SHP77 (cell line): ENCODE measurements at regions not wholly inside any gene's neighbourhood (a gene's known extent, or its start where the extent isn't known, plus 50 kb on each side); places are given as distances from the start of the nearest gene placed in this dataset.
"Not testable (repeated sequence)": the region's sequence is repeated elsewhere in the genome, so short reads cannot be mapped to it uniquely, and the experiment has no call there.

Experiments used
- DNase-seq, 2 experiments: peaks; one replicate each; lab custom pipeline; 2025; lab: John Stamatoyannopoulos, UW

GRCh38 chr22:46040471-46041465 is 63.8 kb upstream of the WNT7B start:
- DNase-seq: peak; percentile 71 to 76

DNA sequence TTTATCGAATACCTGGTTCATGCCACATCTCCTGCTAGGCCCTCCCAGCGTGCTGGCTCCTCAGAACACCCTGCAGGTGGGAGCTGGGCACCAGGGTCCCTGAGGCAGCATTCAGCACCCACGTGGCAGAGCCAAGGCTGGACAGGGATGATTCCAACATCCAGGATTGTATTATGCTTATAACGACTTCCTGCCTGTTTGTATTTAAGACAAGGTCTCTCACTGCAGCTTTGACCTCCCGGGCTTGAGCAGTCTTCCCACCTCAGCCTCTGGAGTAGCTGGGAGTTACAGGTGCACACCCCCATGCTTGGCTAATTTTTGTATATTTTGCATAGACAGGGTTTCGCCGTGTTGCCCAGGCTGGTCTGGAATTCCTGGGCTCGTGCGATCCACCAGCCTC is 64.7 kb upstream of the WNT7B start:
- DNase-seq: peak; percentile 56 to 68

DNA sequence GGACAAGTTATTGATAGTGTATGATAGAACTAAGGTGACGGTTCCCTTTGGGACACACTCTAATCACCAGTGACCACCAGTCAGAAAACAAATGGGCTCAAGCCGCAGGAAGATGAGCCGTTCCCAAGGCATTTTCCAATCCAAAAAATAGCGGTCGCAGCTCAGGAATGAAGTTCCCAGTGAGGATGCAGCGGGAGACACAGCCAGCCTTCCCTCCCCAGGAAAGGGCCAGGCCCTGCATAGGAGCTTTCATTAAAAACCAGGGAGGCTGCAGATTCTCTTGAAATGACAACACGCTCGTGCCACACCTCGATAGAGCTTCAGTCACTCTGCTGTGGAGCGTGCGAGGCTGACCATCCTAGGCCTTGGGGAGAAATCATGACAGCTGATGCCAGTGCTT is 65.8 kb upstream of the WNT7B start:
- DNase-seq: peak; percentile 50 to 57

DNA sequence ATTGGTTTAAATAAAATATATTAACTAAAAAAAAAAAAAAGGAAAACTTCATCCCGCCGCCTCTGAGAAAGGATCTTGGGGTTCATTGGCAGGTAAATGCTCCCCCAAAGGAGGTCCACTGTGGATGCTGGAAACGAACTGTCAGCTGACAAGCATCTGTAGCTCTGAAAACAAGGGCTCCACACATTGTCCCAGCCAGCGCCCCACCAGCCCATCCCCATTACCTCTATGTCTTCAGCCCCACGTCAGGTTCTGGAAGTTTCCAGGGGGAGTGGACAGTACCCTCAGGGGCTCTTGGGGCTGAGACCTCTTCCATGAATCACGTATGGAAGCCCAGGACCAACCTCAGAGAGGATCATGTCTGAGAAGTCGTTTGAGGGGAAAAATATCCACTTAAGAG is 66.4 kb upstream of the WNT7B start:
- DNase-seq: no peak

DNA sequence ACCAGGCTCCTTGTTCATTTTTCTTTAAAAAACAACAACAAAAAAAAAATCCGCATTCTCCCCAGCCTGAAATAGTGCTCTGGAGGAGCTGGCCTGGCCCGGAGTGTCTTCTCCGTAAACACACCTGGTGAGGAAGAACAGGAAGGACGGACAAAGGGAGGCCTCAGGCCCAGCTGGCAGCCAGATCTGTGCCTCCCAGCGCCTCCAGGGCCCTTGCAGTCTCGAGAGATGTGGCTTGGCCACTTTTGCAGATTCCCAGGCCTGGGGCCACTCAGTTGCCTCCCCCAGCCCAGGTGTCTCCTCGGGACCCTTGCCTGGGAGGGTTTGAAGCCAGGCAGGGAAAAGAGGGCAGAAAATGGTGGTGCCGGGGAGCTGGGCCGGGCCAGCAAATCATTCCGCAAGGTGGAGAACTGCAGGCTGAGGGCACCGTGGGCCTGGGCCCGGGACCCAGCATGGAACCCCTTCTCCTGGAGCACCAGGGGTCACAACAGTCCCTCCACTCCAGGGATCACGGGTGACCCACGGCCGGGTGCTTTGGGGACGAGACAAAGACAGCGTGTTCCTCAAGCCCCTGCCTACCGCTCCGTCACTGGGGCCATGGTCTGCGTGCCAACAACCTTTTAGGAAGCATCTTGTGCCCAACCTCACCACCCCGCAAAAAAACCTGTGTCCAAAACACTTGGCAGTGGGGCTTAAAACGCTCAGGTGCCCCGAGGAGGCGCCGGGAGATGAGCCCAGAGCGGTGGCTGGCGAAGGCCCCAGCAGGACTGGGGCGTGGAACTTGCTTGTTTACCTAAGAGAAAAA is 67.1 kb upstream of the WNT7B start:
- peak; percentile 89 to 94 for DNase-seq

DNA sequence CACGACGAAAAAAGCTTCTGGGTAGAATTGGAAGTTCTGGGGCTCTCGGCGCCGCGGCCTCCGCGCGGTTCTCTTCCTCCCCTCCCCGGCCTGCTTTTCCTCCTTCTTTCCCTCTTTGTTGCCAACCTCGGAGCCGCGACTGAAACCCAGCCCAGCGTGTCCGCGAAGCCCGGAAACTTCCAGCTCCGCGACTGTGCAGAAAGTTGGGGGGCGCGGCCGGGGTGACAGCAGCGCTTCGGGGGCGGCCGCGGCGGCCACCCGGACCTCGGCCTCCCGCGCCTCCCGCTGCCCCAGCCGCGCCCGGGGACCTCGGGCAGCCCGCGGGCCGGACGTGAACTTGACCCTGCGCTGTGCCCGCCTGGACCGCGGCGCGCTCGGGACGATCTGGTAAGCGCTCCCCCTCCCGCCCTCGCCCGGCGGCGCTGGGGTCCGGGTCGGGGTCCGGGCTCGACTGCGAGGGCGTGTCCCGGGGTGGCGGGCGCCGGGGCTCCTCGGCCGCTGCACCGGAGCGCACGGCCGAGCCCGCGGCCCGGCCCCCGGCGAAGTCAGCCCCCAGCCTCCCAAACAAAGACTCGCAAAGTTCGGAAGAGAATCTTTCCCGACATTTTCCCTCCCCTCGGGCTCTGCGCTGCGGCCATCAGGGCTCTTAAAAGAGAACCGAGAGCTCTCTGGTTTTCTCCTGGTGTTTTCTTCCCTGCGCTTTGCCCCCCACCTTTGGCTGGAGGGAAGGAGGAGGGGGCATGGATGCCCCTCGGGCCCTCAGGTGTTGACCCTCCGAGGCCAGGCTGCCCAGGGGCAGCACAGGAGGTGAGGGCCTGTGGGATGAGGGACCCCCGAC is 67.9 kb upstream of the WNT7B start:
- DNase-seq: no peak

GRCh38 chr22:46045459-46046298 is 68.7 kb upstream of the WNT7B start:
- DNase-seq: no peak

DNA sequence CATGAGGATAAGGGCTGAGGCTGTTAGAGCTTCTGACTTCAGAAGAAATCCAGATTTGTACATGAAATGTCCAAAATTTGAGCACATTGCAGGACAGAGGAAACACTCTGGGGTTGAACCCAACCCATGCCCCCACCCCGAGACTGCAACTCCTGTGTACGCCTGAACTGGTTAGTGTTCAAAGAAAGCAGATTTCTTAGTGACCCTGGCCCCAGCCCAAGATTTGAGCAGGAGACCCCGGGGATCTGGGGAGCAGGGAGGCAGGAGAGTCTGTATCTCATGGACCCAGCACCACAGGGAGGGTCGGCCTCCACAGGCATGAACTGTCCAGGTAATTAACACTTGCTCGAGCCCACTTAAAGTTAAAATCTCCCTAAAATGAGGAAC is 69.3 kb upstream of the WNT7B start:
- DNase-seq: no peak

DNA sequence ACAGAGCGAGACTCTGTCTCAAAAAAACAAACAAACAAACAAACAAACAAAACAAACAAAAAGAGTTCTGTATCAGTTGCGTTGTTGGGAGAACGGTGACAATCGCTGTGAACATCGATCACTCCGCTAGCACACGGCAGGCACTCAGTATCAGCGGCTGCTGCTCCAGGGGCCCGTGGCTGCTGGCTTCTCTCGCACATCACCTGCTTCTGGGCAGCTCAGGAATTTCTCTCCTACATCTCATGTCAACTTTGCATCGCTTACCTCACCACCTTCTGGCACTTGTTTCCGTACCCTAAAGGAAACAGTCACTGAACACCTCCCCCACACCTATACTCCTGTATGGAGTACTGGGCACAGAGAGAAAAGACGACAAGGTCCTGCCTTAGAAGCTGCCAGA is 70.3 kb upstream of the WNT7B start:
- no peak for DNase-seq

DNA sequence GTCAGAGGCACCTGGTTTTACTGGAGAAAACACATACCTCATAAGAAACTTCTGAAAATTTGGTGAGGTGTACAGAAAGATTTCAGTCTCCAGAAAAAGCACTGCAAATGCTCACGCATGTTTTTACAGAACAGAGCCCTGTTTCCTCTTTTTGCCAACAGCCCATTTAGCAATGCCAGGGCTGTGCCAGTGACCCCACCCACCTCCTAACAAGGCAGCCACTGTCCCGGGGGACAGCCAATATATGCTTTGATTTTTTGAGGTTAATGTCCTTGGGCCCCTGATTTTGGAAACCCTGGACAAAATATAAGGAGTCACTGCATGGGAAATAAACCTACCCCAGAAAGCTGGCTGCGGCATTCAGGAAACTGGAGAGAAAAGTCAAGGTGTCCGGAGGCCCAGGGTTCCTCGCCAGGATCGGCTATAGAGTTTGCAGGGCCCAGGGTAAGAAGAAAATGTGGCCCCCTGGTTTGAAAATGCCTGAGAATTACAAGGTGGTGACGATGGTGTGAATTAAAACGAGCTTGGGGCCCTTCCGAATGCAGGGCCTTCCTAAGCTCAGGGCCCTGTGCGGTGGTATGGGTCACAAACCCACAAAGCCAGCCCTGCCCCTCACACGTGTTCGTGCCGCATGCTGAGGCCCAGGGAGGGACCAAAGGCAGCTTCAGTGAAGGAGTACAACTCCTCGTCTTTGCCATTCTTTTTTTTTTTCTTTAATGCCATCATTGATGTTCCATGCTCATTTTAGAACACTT is 71.1 kb upstream of the WNT7B start:
- no peak for DNase-seq

DNA sequence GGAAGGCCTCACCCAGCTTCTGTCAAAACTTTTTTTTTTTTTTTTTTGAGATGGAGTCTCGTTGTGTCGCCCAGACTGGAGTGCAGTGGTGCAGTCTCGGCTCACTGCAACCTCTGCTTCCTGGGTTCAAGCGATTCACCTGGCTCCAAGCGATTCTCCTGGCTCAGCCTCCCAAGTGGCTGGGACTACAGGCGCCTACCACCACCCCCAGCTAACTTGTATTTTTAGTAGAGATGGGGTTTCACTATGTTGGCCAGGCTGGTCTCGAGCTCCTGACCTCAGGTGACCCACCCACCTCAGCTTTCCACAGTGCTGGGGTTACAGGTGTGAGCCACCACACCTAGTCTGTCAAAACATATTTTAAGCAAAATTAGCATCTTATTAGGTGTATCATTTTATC is 71.7 kb upstream of the WNT7B start:
- DNase-seq: not testable (repeated sequence)

- no peak for DNase-seq
Measured at GRCh38 chr22:46049726-46050450, 72.9 kb upstream of the WNT7B start.

DNA sequence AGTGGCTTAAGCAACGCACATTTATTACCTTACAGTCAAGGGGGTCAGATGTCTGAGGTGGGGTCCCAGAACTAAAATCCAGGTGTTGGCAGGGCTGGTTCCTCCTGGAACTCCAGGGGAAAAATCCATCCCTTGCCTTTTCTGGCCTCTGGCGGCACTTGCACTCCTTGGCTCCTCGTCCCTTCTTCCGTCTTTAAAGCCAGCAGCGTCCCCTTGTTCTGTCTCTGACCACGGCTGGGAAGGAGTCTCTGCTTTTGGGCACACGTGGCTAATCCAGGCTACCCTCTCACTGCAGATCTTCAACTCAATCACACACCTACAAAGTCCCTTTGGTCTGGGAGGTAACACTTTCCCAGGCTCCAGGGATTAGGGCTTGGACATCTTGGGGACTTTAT is 73.5 kb upstream of the WNT7B start:
- DNase-seq: no peak

DNA sequence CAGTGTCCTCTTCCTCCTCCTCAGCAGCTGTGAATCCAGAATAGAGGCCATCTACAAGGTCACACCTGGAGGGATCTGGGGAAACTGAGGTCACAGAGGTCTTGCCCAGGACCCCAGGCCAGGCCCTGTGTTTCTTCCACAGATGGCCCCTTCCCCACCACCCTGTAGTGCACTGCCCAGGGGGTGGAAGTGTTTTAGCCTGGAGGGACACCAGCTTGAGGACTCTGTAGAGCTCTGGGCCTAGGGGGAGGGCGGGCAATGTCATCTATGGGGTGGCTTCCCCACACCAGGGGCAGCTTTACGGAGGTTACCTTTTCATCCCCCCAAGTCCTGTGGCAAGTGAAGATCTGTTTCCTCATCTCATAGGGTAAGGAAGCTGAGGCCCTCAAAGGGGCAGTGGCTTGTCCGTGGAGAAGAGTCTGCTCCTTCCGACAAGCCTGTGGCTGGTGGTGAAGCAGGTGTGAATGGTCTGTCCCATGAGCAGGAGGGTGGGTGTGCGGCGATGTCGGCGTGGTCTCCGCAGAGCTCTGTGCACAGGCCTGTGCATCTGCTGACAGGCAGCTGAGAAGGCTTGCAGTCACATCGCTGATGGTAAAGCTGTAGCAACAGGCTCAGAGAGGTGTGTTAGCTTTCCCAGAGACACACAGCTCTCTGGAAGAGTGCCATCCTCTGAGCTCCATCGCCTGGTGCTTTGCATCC is 74.1 kb upstream of the WNT7B start:
- DNase-seq: no peak

DNA sequence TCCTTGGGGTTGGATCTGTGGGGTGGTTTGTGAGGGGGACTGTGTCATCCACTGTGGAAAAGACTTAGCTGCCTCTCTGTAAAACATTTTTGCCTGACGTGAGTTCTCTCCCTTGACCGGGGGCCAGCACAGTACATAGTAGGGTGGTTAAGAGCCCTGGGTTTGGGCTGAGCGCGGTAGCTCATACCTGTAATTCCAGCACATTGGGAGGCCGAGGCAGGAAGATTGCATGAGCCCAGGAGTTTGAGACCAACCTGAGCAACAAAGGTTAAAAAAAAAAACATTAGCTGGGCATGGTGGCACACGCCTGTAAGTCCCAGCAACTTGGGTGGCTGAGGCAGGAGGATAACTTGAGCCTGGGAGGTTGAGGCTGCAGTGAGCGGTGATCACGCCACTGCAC is 74.7 kb upstream of the WNT7B start:
- no peak for DNase-seq

- no peak for DNase-seq
Measured at GRCh38 chr22:46052331-46052771, 75.4 kb upstream of the WNT7B start.

GRCh38 chr22:46052801-46053562 is 76.0 kb upstream of the WNT7B start:
- peak in 1 of 2 experiments; percentile 56 for DNase-seq

GRCh38 chr22:46053563-46054090 is 76.7 kb upstream of the WNT7B start:
- peak; percentile 42 to 84 for DNase-seq
